Testis (tissue), 2 donors: ENCODE measurements at regions not wholly inside any gene's neighbourhood (a gene's known extent, or its start where the extent isn't known, plus 50 kb on each side); places are given as distances from the start of the nearest gene placed in this dataset.

Source experiments
- DNase-seq: peaks from one replicate; pipeline ENCODE4 v3.0.0-alpha.2; 2019
- H3K27ac ChIP-seq, 2 donors: fragments of 200-600 bp; sonication (generic); one replicate each; pipeline ENCODE4 v1.5.1; 2019
- H3K27me3 ChIP-seq: fragments of 200-600 bp; sonication (generic); one replicate; pipeline ENCODE4 v1.5.1; 2019
- H3K36me3 ChIP-seq: fragments of 200-600 bp; sonication (generic); one replicate; pipeline ENCODE4 v1.5.1; 2017; ENCODE audit warnings: low read depth; ENCODE audit errors: missing control alignments
- H3K4me1 ChIP-seq: fragments of 200-600 bp; sonication (generic); one replicate; pipeline ENCODE4 v1.5.1; 2019
- H3K4me3 ChIP-seq, 2 donors: fragments of 200-600 bp; sonication (generic); one replicate each; pipeline ENCODE4 v1.5.1; 2017 to 2019
- H3K9me3 ChIP-seq: fragments of 200-600 bp; sonication (generic); one replicate; pipeline ENCODE4 v1.5.1; 2017
- CTCF ChIP-seq, 3 experiments: fragments of 450-650 bp in 2 of 3; fragments of 200-600 bp in 1 of 3; sonication (generic) in 1 of 3; IDR thresholded peaks; one replicate each; pipeline ENCODE4 v1.5.1; 2016 to 2019; ENCODE audit warnings: antibody characterized with exemption in 3 of 3, mild to moderate bottlenecking in 2 of 3, moderate library complexity in 1 of 3
- POLR2A ChIP-seq: fragments of 450-650 bp; IDR thresholded peaks from one replicate; pipeline ENCODE4 v1.6.1; 2017; ENCODE audit warnings: antibody characterized with exemption, mild to moderate bottlenecking, moderate library complexity
- WGBS, 2 donors: methylation state at CpG; one replicate each; pipeline ENCODE4 v1.1.5; 2018; 5-methylcytosine and 5-hydroxymethylcytosine counted together
- intact Hi-C: fragments of 100-400 bp; cut with DNase I; formaldehyde crosslinking; loops from one replicate; pipeline ENCODE4 v1.15.1; 2023; ENCODE audit warnings: low total_unique reads

GRCh38 chr2:58906081-58906645 lies 665.0 kb upstream of the FANCL start:
- Histone ChIP-seq H3K9me3 (no peaks in the 10 kb centered on the region), H3K4me1 (no peaks in the 10 kb centered on the region), H3K36me3 (no peaks in the 10 kb centered on the region), H3K4me3 (no peak overlapping the region), H3K27me3 (no peaks in the 10 kb centered on the region), H3K27ac (no peak overlapping the region)
- intact Hi-C loops, result no loop called here
- 78 to 82% methylated on average over 7 of the region's 7 CpGs for whole genome bisulfite sequencing, 2 donors
- DNase-seq, result no peak
- TF ChIP-seq POLR2A, result no peak

GRCh38 chr2:58904095-58904494 lies 663.0 kb upstream of the FANCL start:
- Histone ChIP-seq H3K27me3 (no peaks in the 10 kb centered on the region), H3K9me3 (no peaks in the 10 kb centered on the region), H3K4me1 (no peaks in the 10 kb centered on the region), H3K4me3 (no peak overlapping the region), H3K27ac (no peak overlapping the region), H3K36me3 (no peaks in the 10 kb centered on the region)
- 86 to 90% methylated on average over 1 of the region's 1 CpG for WGBS, 2 donors
- intact Hi-C loops, result no loop called here
- DNase-seq, result no peak
- no peak for TF ChIP-seq POLR2A
- no peak for TF ChIP-seq CTCF (IDR thresholded peaks at IDR 0.05)

GRCh38 chr2:58903427-58903826 lies 662.3 kb upstream of the FANCL start:
- no peaks in the 10 kb centered on the region for H3K27me3 ChIP-seq
- intact Hi-C loops, result no loop called here
- no peaks in the 10 kb centered on the region for H3K4me1 ChIP-seq
- no peak overlapping the region for H3K27ac ChIP-seq
- no peaks in the 10 kb centered on the region for H3K9me3 ChIP-seq
- no peaks in the 10 kb centered on the region for H3K36me3 ChIP-seq
- WGBS, 2 donors, result 91 to 92% methylated on average over 2 of the region's 2 CpGs
- TF ChIP-seq POLR2A, result no peak
- no peak for TF ChIP-seq CTCF (IDR thresholded peaks at IDR 0.05)
- H3K4me3 ChIP-seq, result no peak overlapping the region
- DNase-seq, result no peak

- peaks cover 2% of the 10 kb centered on the region for H3K4me1 ChIP-seq
- no peak for DNase-seq
- no peaks in the 10 kb centered on the region for H3K9me3 ChIP-seq
- 61 to 69% methylated on average over 10 of the region's 10 CpGs for WGBS, 2 donors
- intact Hi-C loops, result no loop called here
- no peaks in the 10 kb centered on the region for H3K36me3 ChIP-seq
- no peaks in the 10 kb centered on the region for H3K27me3 ChIP-seq
- TF ChIP-seq CTCF (IDR thresholded peaks at IDR 0.05), result no peak
- TF ChIP-seq POLR2A, result no peak
- H3K27ac ChIP-seq, result no peak overlapping the region
- H3K4me3 ChIP-seq, result no peak overlapping the region
Observed at GRCh38 chr2:58900246-58901027, 659.3 kb upstream of the FANCL start.

- Histone ChIP-seq H3K4me1 (peaks cover 2% of the 10 kb centered on the region), H3K36me3 (no peaks in the 10 kb centered on the region), H3K9me3 (no peaks in the 10 kb centered on the region), H3K4me3 (no peak overlapping the region), H3K27ac (no peak overlapping the region), H3K27me3 (no peaks in the 10 kb centered on the region)
- TF ChIP-seq POLR2A (no peak), CTCF (IDR thresholded peaks at IDR 0.05) (no peak)
- intact Hi-C loops, result no loop called here
- DNase-seq, result no peak
- 89 to 90% methylated on average over 6 of the region's 6 CpGs for WGBS, 2 donors
Observed at GRCh38 chr2:58899692-58900091, 658.6 kb upstream of the FANCL start.
